ENCODE measurements at regions not wholly inside any gene's neighbourhood (a gene's known extent, or its start where the extent isn't known, plus 50 kb on each side); places are given as distances from the start of the nearest gene placed in this dataset.

GRCh38 chr12:89103831-89104230, 248.5 kb downstream of the DUSP6 start:
- no peaks in the 10 kb centered on the region for H3K79me2 ChIP-seq (ENCODE audit: low read length)
- no peak for DNase-seq
- no peaks in the 10 kb centered on the region for H4K20me1 ChIP-seq (ENCODE audit: insufficient read depth, low read length)
- no peaks in the 10 kb centered on the region for H3K27me3 ChIP-seq (replicated peaks; ENCODE audit: insufficient read depth, low read length)
- no peak overlapping the region for H3K4me2 ChIP-seq (ENCODE audit: low read depth, low read length)
- no peak overlapping the region for H3K9ac ChIP-seq (ENCODE audit: low read length)
- H3K9me2 ChIP-seq (replicated peaks; ENCODE audit: insufficient read depth, low read length): no peaks in the 10 kb centered on the region
- no peaks in the 10 kb centered on the region for H3K4me1 ChIP-seq (ENCODE audit: low read length)
- no peak overlapping the region for H3K27ac ChIP-seq (ENCODE audit: low read length)
- H3K36me3 ChIP-seq (replicated peaks; ENCODE audit: insufficient read depth, low read length): no peaks in the 10 kb centered on the region
- no peak overlapping the region for H2AFZ ChIP-seq (ENCODE audit: low read length)
- no peaks in the 10 kb centered on the region for H3F3A ChIP-seq (ENCODE audit: insufficient read depth, low read length)
- no peaks in the 10 kb centered on the region for H3K9me3 ChIP-seq (replicated peaks; ENCODE audit: insufficient read depth, low read length)
- H3K4me3 ChIP-seq (ENCODE audit: low read length): no peak overlapping the region
- TF ChIP-seq CTCF (IDR thresholded peaks at IDR 0.05; ENCODE audit: low read length) (no peak), EZH2 (optimal IDR thresholded peaks at IDR 0.05; ENCODE audit: low read depth, low read length) (no peak), EZH2phosphoT487 (IDR thresholded peaks at IDR 0.05; ENCODE audit: low read length) (no peak)

- Histone ChIP-seq H3K4me3 (ENCODE audit: low read length) (no peak overlapping the region), H3K4me1 (ENCODE audit: low read length) (no peaks in the 10 kb centered on the region), H3K9me2 (replicated peaks; ENCODE audit: insufficient read depth, low read length) (no peaks in the 10 kb centered on the region), H3K9me3 (replicated peaks; ENCODE audit: insufficient read depth, low read length) (no peaks in the 10 kb centered on the region), H3K79me2 (ENCODE audit: low read length) (no peaks in the 10 kb centered on the region), H3K4me2 (ENCODE audit: low read depth, low read length) (no peak overlapping the region), H4K20me1 (ENCODE audit: insufficient read depth, low read length) (no peaks in the 10 kb centered on the region), H3K27ac (ENCODE audit: low read length) (no peak overlapping the region), H3K36me3 (replicated peaks; ENCODE audit: insufficient read depth, low read length) (no peaks in the 10 kb centered on the region), H3K9ac (ENCODE audit: low read length) (no peak overlapping the region), H3K27me3 (replicated peaks; ENCODE audit: insufficient read depth, low read length) (no peaks in the 10 kb centered on the region), H3F3A (ENCODE audit: insufficient read depth, low read length) (no peaks in the 10 kb centered on the region), H2AFZ (ENCODE audit: low read length) (no peak overlapping the region)
- DNase-seq: no peak
- no peak for TF ChIP-seq CTCF (IDR thresholded peaks at IDR 0.05; ENCODE audit: low read length)
- no peak for TF ChIP-seq EZH2phosphoT487 (IDR thresholded peaks at IDR 0.05; ENCODE audit: low read length)
- TF ChIP-seq EZH2 (optimal IDR thresholded peaks at IDR 0.05; ENCODE audit: low read depth, low read length): no peak
These were observed 250.9 kb downstream of the DUSP6 start for GRCh38 chr12:89101440-89101839.

- no peak for DNase-seq
- H3K4me2 ChIP-seq (ENCODE audit: low read depth, low read length): no peak overlapping the region
- no peak overlapping the region for H3K27ac ChIP-seq (ENCODE audit: low read length)
- H3K9me3 ChIP-seq (replicated peaks; ENCODE audit: insufficient read depth, low read length): no peaks in the 10 kb centered on the region
- no peak overlapping the region for H2AFZ ChIP-seq (ENCODE audit: low read length)
- H3K27me3 ChIP-seq (replicated peaks; ENCODE audit: insufficient read depth, low read length): no peaks in the 10 kb centered on the region
- TF ChIP-seq EZH2 (optimal IDR thresholded peaks at IDR 0.05; ENCODE audit: low read depth, low read length) (no peak), CTCF (IDR thresholded peaks at IDR 0.05; ENCODE audit: low read length) (no peak), EZH2phosphoT487 (IDR thresholded peaks at IDR 0.05; ENCODE audit: low read length) (no peak)
- H4K20me1 ChIP-seq (ENCODE audit: insufficient read depth, low read length): no peaks in the 10 kb centered on the region
- no peak overlapping the region for H3K9ac ChIP-seq (ENCODE audit: low read length)
- no peaks in the 10 kb centered on the region for H3K36me3 ChIP-seq (replicated peaks; ENCODE audit: insufficient read depth, low read length)
- H3K9me2 ChIP-seq (replicated peaks; ENCODE audit: insufficient read depth, low read length): no peaks in the 10 kb centered on the region
- no peaks in the 10 kb centered on the region for H3F3A ChIP-seq (ENCODE audit: insufficient read depth, low read length)
- no peaks in the 10 kb centered on the region for H3K79me2 ChIP-seq (ENCODE audit: low read length)
- no peak overlapping the region for H3K4me3 ChIP-seq (ENCODE audit: low read length)
- H3K4me1 ChIP-seq (ENCODE audit: low read length): no peaks in the 10 kb centered on the region
These were observed 253.7 kb downstream of the DUSP6 start for GRCh38 chr12:89098441-89099112.

Data from MM.1S (cell line).